SK-N-SH treated with all-trans-retinoic acid at 6 μM for 48 hours (cell line): ENCODE measurements at regions not wholly inside any gene's neighbourhood (a gene's known extent, or its start where the extent isn't known, plus 50 kb on each side); places are given as distances from the start of the nearest gene placed in this dataset.

ENCODE experiments used
- ATAC-seq: fragments of 200-7000 bp; cut with Tn5 transposase; 3 replicates; pipeline ENCODE4 v1.9.1; 2020; ENCODE audit warnings: mild to moderate bottlenecking, moderate library complexity
- ARNTL ChIP-seq: fragments of 450-650 bp; formaldehyde crosslinking; IDR thresholded peaks from 2 replicates; pipeline ENCODE4 v1.5.0; 2020; ENCODE audit warnings: low read depth, mild to moderate bottlenecking, moderate library complexity, borderline replicate concordance
- BACH2 ChIP-seq: fragments of 250-450 bp; sonication (Bioruptor Pico); IDR thresholded peaks from 2 replicates; pipeline ENCODE4 v1.9.0; 2021; ENCODE audit warnings: mild to moderate bottlenecking, borderline replicate concordance
- CSDC2 ChIP-seq: fragments of 250-450 bp; sonication (Bioruptor Pico); IDR thresholded peaks from 2 replicates; pipeline ENCODE4 v1.5.0; 2020; ENCODE audit warnings: mild to moderate bottlenecking, moderate library complexity
- CSRNP3 ChIP-seq: fragments of 250-450 bp; sonication (Bioruptor Pico); IDR thresholded peaks from 2 replicates; pipeline ENCODE4 v1.5.1; 2021; ENCODE audit warnings: mild to moderate bottlenecking, moderate library complexity
- ESRRG ChIP-seq: fragments of 250-450 bp; sonication (Bioruptor Pico); IDR thresholded peaks from 2 replicates; pipeline ENCODE4 v1.6.1; 2021; ENCODE audit warnings: mild to moderate bottlenecking
- GLIS3 ChIP-seq: fragments of 250-450 bp; sonication (Bioruptor Pico); IDR thresholded peaks from 2 replicates; pipeline ENCODE4 v1.5.0; 2020; ENCODE audit warnings: mild to moderate bottlenecking, moderate library complexity
- ISL1 ChIP-seq: fragments of 250-450 bp; sonication (Bioruptor Pico); IDR thresholded peaks from 2 replicates; pipeline ENCODE4 v2.1.2; 2022; ENCODE audit warnings: mild to moderate bottlenecking, moderate library complexity
- OSR1 ChIP-seq: fragments of 250-450 bp; sonication (Bioruptor Pico); IDR thresholded peaks from 2 replicates; pipeline ENCODE4 v1.8.0; 2022; ENCODE audit warnings: moderate library complexity, mild to moderate bottlenecking, inconsistent platforms
- POU6F1 ChIP-seq: fragments of 250-450 bp; sonication (Bioruptor Pico); IDR thresholded peaks from 2 replicates; pipeline ENCODE4 v1.8.0; 2021; ENCODE audit warnings: low read depth, mild to moderate bottlenecking, moderate library complexity, borderline replicate concordance
- PPARA ChIP-seq: fragments of 250-450 bp; sonication (Bioruptor Pico); IDR thresholded peaks from 2 replicates; pipeline ENCODE4 v1.5.0; 2020; ENCODE audit warnings: mild to moderate bottlenecking, borderline replicate concordance
- RARB ChIP-seq: fragments of 250-450 bp; sonication (Bioruptor Pico); IDR thresholded peaks from 2 replicates; pipeline ENCODE4 v1.8.0; 2021; ENCODE audit warnings: mild to moderate bottlenecking, moderate library complexity
- SNAI2 ChIP-seq: fragments of 250-450 bp; sonication (Bioruptor Pico); IDR thresholded peaks from 2 replicates; pipeline ENCODE4 v1.5.0; 2020; ENCODE audit warnings: mild to moderate bottlenecking, moderate library complexity
- TCF4 ChIP-seq: fragments of 250-450 bp; sonication (Bioruptor Pico); IDR thresholded peaks from 2 replicates; pipeline ENCODE4 v1.8.0; 2021; ENCODE audit warnings: mild to moderate bottlenecking, moderate library complexity, borderline replicate concordance
- TOX ChIP-seq: fragments of 250-450 bp; sonication (Bioruptor Pico); IDR thresholded peaks from 2 replicates; pipeline ENCODE4 v1.8.0; 2021; ENCODE audit warnings: mild to moderate bottlenecking, moderate library complexity, borderline replicate concordance
- TSHZ2 ChIP-seq: fragments of 250-450 bp; sonication (Bioruptor Pico); IDR thresholded peaks from 2 replicates; pipeline ENCODE4 v1.5.0; 2020; ENCODE audit warnings: mild to moderate bottlenecking, moderate library complexity
- ZC3H10 ChIP-seq: fragments of 250-450 bp; sonication (Bioruptor Pico); IDR thresholded peaks from 2 replicates; pipeline ENCODE4 v1.5.1; 2021; ENCODE audit warnings: mild to moderate bottlenecking, moderate library complexity
- ZFP3 ChIP-seq: fragments of 250-450 bp; sonication (Bioruptor Pico); IDR thresholded peaks from 2 replicates; pipeline ENCODE4 v1.5.0; 2020; ENCODE audit warnings: mild to moderate bottlenecking, moderate library complexity
- ZFP30 ChIP-seq: fragments of 450-650 bp; formaldehyde crosslinking; IDR thresholded peaks from 2 replicates; pipeline ENCODE4 v1.5.0; 2022; ENCODE audit warnings: mild to moderate bottlenecking, moderate library complexity
- ZNF70 ChIP-seq: fragments of 450-650 bp; formaldehyde crosslinking; IDR thresholded peaks from 2 replicates; pipeline ENCODE4 v1.5.0; 2020; ENCODE audit warnings: mild to moderate bottlenecking, moderate library complexity
- ZNF8 ChIP-seq: fragments of 450-650 bp; formaldehyde crosslinking; IDR thresholded peaks from 2 replicates; pipeline ENCODE4 v1.5.0; 2020; ENCODE audit warnings: mild to moderate bottlenecking, moderate library complexity
- TF ChIP-seq, protein P1 (sequence below): fragments of 250-450 bp; sonication (Bioruptor Pico); IDR thresholded peaks from 2 replicates; pipeline ENCODE4 v1.8.0; 2020; ENCODE audit warnings: mild to moderate bottlenecking, moderate library complexity, borderline replicate concordance

DNA sequence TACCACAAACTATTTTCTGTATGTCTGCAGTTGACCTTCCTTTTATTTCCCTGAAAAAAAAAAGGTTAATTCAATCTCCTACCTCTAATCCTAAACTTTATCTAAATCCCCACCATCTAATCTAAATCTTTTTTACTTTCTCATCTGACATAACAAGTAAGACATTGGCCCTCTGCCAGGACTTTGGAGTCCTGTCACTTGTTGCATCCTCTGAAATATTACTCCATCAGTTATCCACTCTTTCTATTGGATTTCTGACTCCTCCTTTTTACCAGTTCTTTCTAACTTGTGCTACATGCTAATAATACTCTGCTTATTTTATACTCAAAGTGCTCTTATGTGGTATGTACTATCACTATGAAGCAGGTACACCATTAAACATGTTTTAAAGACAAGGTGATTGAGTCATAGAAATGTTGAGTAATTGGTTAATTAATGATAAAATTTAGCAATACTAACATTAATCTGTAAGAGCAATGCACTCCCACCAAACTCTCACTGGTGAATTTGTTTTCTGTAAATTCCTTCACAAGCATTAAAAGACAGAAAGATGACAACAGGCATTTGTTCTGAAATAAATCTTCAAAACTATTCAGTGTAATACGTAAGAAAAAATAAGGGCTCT lies 914.2 kb upstream of the RAG2 start:
- no peak for ATAC-seq
- TF ChIP-seq GLIS3 (no peak), POU6F1 (CRISPR knock-in tag) (no peak), OSR1 (no peak), ZNF70 (CRISPR knock-in tag) (no peak), CSDC2 (CRISPR knock-in tag) (no peak), ZNF8 (CRISPR knock-in tag) (no peak), PPARA (CRISPR knock-in tag) (no peak), ZFP3 (CRISPR knock-in tag) (no peak), ESRRG (CRISPR knock-in tag) (no peak)
- TF ChIP-seq, protein P1, sequence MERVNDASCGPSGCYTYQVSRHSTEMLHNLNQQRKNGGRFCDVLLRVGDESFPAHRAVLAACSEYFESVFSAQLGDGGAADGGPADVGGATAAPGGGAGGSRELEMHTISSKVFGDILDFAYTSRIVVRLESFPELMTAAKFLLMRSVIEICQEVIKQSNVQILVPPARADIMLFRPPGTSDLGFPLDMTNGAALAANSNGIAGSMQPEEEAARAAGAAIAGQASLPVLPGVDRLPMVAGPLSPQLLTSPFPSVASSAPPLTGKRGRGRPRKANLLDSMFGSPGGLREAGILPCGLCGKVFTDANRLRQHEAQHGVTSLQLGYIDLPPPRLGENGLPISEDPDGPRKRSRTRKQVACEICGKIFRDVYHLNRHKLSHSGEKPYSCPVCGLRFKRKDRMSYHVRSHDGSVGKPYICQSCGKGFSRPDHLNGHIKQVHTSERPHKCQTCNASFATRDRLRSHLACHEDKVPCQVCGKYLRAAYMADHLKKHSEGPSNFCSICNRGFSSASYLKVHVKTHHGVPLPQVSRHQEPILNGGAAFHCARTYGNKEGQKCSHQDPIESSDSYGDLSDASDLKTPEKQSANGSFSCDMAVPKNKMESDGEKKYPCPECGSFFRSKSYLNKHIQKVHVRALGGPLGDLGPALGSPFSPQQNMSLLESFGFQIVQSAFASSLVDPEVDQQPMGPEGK (CRISPR knock-in tag): no peak

DNA sequence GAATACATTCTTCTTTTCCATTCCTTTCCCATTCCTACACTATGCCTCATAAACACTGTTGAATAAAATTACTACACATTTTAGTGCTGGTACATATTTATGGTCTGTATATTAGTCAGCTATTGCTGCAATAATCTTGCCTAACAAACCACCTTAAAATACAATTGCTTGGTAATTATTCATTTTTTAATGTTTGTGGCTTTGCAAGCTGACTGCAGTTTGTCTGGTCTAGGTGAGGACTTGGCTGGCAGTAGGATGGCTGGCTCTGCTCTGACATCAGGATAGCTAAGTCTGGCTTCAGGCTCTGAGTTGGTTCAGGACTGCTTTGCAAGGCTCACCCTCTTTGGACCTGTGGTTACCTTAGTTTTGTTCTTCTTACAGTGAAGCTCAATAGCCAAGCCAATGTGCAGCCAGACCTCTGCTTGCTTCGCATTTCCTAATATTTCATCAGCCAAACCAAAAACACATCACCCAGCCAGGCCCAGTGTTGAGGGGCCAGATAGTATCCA lies 913.4 kb upstream of the RAG2 start:
- TF ChIP-seq CSRNP3 (CRISPR knock-in tag) (no peak), ZFP30 (no peak), ZC3H10 (no peak), TSHZ2 (CRISPR knock-in tag) (no peak), GLIS3 (no peak), ZNF70 (CRISPR knock-in tag) (no peak), BACH2 (CRISPR knock-in tag) (no peak), POU6F1 (CRISPR knock-in tag) (no peak), TCF4 (no peak), OSR1 (no peak)
- no peak for ATAC-seq

GRCh38 chr11:37509506-37509905 lies 911.5 kb upstream of the RAG2 start:
- no peak for ATAC-seq
- TF ChIP-seq POU6F1 (CRISPR knock-in tag): no peak
- no peak for TF ChIP-seq ARNTL
- no peak for TF ChIP-seq OSR1
- TF ChIP-seq PPARA (CRISPR knock-in tag): no peak
- no peak for TF ChIP-seq ZFP3 (CRISPR knock-in tag)
- no peak for TF ChIP-seq RARB (CRISPR knock-in tag)
- TF ChIP-seq, protein P1 (CRISPR knock-in tag): no peak
- TF ChIP-seq ISL1: no peak
- no peak for TF ChIP-seq TSHZ2 (CRISPR knock-in tag)
- TF ChIP-seq SNAI2 (CRISPR knock-in tag): no peak
- no peak for TF ChIP-seq ESRRG (CRISPR knock-in tag)
- TF ChIP-seq TOX (CRISPR knock-in tag): no peak
